ENCODE measurements at regions not wholly inside any gene's neighbourhood (a gene's known extent, or its start where the extent isn't known, plus 50 kb on each side); places are given as distances from the start of the nearest gene placed in this dataset.
A peak's percentile ranks its signal among the peaks of the same experiment; 100 is the strongest.

GRCh38 chr5:148937239-148937638 lies 110.8 kb downstream of the ADRB2 start:
- in situ Hi-C loops (cut with MboI; ENCODE audit: low sequenced_read_pairs) = no loop called here
- H3K27me3 ChIP-seq (ENCODE audit: control insufficient read depth, insufficient read depth, low read length) = no peaks in the 10 kb centered on the region
- H3K18ac ChIP-seq (ENCODE audit: low read depth, low read length) = no peak overlapping the region
- H3K9me1 ChIP-seq (ENCODE audit: insufficient read depth, low read length) = no peaks in the 10 kb centered on the region; the same call in 1 of the 2 replicates
- H3K4ac ChIP-seq (ENCODE audit: low read depth, low read length) = no peak overlapping the region
- H3K56ac ChIP-seq (ENCODE audit: extremely low read depth, insufficient read depth, low read length) = no peak overlapping the region
- DNase-seq (peak; percentile 11), ATAC-seq (ENCODE audit: low read depth) (no peak)
- H3K4me3 ChIP-seq (ENCODE audit: insufficient read depth, low read depth, low read length) = no peak overlapping the region
- H3K4me1 ChIP-seq (ENCODE audit: control insufficient read depth, insufficient read depth, low read length) = peaks cover 2% of the 10 kb centered on the region; the same call in 1 of the 2 replicates
- H4K20me1 ChIP-seq (ENCODE audit: insufficient read depth, low read length) = no peaks in the 10 kb centered on the region
- H4K91ac ChIP-seq (ENCODE audit: insufficient read depth, low read depth, low read length) = no peak overlapping the region
- no peak overlapping the region for H2BK15ac ChIP-seq (ENCODE audit: low read depth, low read length)
- H2BK120ac ChIP-seq (ENCODE audit: low read depth, low read length) = no peak overlapping the region
- H3K36me3 ChIP-seq (ENCODE audit: control insufficient read depth, insufficient read depth, low read length) = no peaks in the 10 kb centered on the region
- ChIA-PET CTCF (interaction anchor here (0.6 to 1.6 kb wide), 2 partner anchors 116 to 205 kb away, joined by 3 to 4 read pairs; no protein-coding TSS in a partner anchor), POLR2A (ENCODE audit: unreplicated experiment) (no interaction called here)
- no peak overlapping the region for H2BK5ac ChIP-seq (ENCODE audit: low read depth, low read length, poor library complexity, severe bottlenecking)
- H3K4me2 ChIP-seq (ENCODE audit: low read depth, low read length) = no peak overlapping the region
- dilution Hi-C loops (cut with HindIII; ENCODE audit: low sequenced_read_pairs, unreplicated experiment) = no loop called here
- WGBS, 2 experiments (ENCODE audit: extremely low coverage in 2 of 2, insufficient read length in 1 of 2) = no CpG with 5 or more reads among the region's 1 CpG
- BruUV-seq (replicated peaks) = no TSS peak
- H3K9ac ChIP-seq (ENCODE audit: low read depth, low read length) = no peak overlapping the region
- no peak overlapping the region for H4K5ac ChIP-seq (ENCODE audit: low read depth, low read length)
- H3K23ac ChIP-seq (ENCODE audit: low read depth, low read length) = no peak overlapping the region
- H4K8ac ChIP-seq (ENCODE audit: low read depth in 2 of 2, low read length in 2 of 2) = no peak overlapping the region
- TF ChIP-seq ELK1 (IDR thresholded peaks at IDR 0.05; ENCODE audit: borderline replicate concordance, low read depth, low read length) = no peak
- TF ChIP-seq, protein P1, sequence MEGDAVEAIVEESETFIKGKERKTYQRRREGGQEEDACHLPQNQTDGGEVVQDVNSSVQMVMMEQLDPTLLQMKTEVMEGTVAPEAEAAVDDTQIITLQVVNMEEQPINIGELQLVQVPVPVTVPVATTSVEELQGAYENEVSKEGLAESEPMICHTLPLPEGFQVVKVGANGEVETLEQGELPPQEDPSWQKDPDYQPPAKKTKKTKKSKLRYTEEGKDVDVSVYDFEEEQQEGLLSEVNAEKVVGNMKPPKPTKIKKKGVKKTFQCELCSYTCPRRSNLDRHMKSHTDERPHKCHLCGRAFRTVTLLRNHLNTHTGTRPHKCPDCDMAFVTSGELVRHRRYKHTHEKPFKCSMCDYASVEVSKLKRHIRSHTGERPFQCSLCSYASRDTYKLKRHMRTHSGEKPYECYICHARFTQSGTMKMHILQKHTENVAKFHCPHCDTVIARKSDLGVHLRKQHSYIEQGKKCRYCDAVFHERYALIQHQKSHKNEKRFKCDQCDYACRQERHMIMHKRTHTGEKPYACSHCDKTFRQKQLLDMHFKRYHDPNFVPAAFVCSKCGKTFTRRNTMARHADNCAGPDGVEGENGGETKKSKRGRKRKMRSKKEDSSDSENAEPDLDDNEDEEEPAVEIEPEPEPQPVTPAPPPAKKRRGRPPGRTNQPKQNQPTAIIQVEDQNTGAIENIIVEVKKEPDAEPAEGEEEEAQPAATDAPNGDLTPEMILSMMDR (conservative IDR thresholded peaks at IDR 0.05; ENCODE audit: low read depth, low read length) = no peak
- TF ChIP-seq RAD21 (IDR thresholded peaks at IDR 0.05; ENCODE audit: low read length) = no peak
- no peak for TF ChIP-seq CEBPB (IDR thresholded peaks at IDR 0.05; ENCODE audit: low read depth, low read length)
- no peak for TF ChIP-seq RCOR1 (IDR thresholded peaks at IDR 0.05; ENCODE audit: insufficient replicate concordance, low read length)
- TF ChIP-seq MAZ (IDR thresholded peaks at IDR 0.05; ENCODE audit: borderline replicate concordance, low read depth, low read length) = no peak
- no peak for TF ChIP-seq MAFK (IDR thresholded peaks at IDR 0.05; ENCODE audit: low read depth, low read length)
- TF ChIP-seq MXI1 (IDR thresholded peaks at IDR 0.05; ENCODE audit: borderline replicate concordance, low read depth, low read length) = no peak
- TF ChIP-seq CHD1 (IDR thresholded peaks at IDR 0.05; ENCODE audit: low read depth, low read length) = no peak
- TF ChIP-seq RFX5 (IDR thresholded peaks at IDR 0.05; ENCODE audit: low read depth, low read length) = no peak
- TF ChIP-seq SMC3 (IDR thresholded peaks at IDR 0.05; ENCODE audit: low read depth, low read length) = no peak
- TF ChIP-seq BHLHE40 (IDR thresholded peaks at IDR 0.05; ENCODE audit: low read depth, low read length) = no peak
- TF ChIP-seq FOS (IDR thresholded peaks at IDR 0.05; ENCODE audit: low read depth, low read length) = no peak
- TF ChIP-seq USF2 (IDR thresholded peaks at IDR 0.05; ENCODE audit: low read depth, low read length) = no peak
- no peak for TF ChIP-seq POLR2A (IDR thresholded peaks at IDR 0.05; ENCODE audit: low read depth, low read length)
- TF ChIP-seq NFE2L2 (IDR thresholded peaks at IDR 0.05; ENCODE audit: low read depth, low read length) = no peak
- H3K79me1 ChIP-seq (ENCODE audit: low read depth in 1 of 2, low read length in 2 of 2) = no peaks in the 10 kb centered on the region
- no peak overlapping the region for H2BK20ac ChIP-seq (ENCODE audit: low read depth, low read length)
- H2AK5ac ChIP-seq (ENCODE audit: low read depth, low read length) = no peak overlapping the region
- no peaks in the 10 kb centered on the region for H3K9me3 ChIP-seq (ENCODE audit: control insufficient read depth, insufficient read depth, low read length)
- no peak overlapping the region for H3K27ac ChIP-seq (ENCODE audit: insufficient read depth, low read length)
- no peak overlapping the region for H2AK9ac ChIP-seq (replicated peaks; ENCODE audit: low read depth, low read length, poor library complexity)
- intact Hi-C loops (cut with micrococcal nuclease) = no loop called here
- no peak overlapping the region for H2AFZ ChIP-seq (replicated peaks; ENCODE audit: low read length, poor library complexity)
- H3K14ac ChIP-seq (replicated peaks; ENCODE audit: low read depth, low read length) = no peak overlapping the region

All from IMR-90 (cell line).